Panc1 (cell line): ENCODE measurements at regions not wholly inside any gene's neighbourhood (a gene's known extent, or its start where the extent isn't known, plus 50 kb on each side); places are given as distances from the start of the nearest gene placed in this dataset.

Source experiments
- ATAC-seq: fragments of 200-7000 bp; cut with Tn5 transposase; 2 replicates; pipeline ENCODE4 v1.9.1; 2020; ENCODE audit warnings: mild to moderate bottlenecking, moderate library complexity
- BruUV-seq: library from RNA; stranded (reverse); fragments of 400-500 nt; replicated peaks from 2 replicates; lab custom pipeline; 2021; lab: Mats Ljungman, UMichigan
- CTCF ChIA-PET: fragments of 300-600 bp; sonication (Branson Sonifier 250); formaldehyde crosslinking; loops from one replicate; lab custom pipeline; 2022; ENCODE audit warnings: antibody characterized with exemption; lab: Charles Lee
- POLR2A ChIA-PET: fragments of 300-600 bp; sonication (Branson Sonifier 250); formaldehyde crosslinking; loops from one replicate; lab custom pipeline; 2022; ENCODE audit warnings: antibody characterized with exemption; lab: Charles Lee
- DNase-seq: peaks from one replicate; pipeline ENCODE4 v3.0.0-alpha.2; 2010; ENCODE audit warnings: low read depth, low spot score
- H3K27ac ChIP-seq: 2 replicates; pipeline ENCODE4 v1.5.1; 2011; ENCODE audit warnings: mild to moderate bottlenecking, low read length, inconsistent platforms
- H3K27me3 ChIP-seq: fragments of 200-500 bp; sonication (Bioruptor generic); 2 replicates; pipeline ENCODE4 v1.6.0; 2014; ENCODE audit warnings: low read length, inconsistent platforms; ENCODE audit not compliant: control insufficient read depth, insufficient read depth
- H3K36me3 ChIP-seq: fragments of 200-500 bp; sonication (Bioruptor generic); 2 replicates; pipeline ENCODE4 v1.5.1; 2014; ENCODE audit warnings: inconsistent platforms, mild to moderate bottlenecking, low read length, moderate library complexity; ENCODE audit not compliant: control insufficient read depth, insufficient read depth
- H3K4me1 ChIP-seq: 2 replicates; pipeline ENCODE4 v1.5.1; 2011; ENCODE audit warnings: inconsistent platforms, mild to moderate bottlenecking, low read length, moderate library complexity; ENCODE audit not compliant: control insufficient read depth, insufficient read depth
- H3K4me3 ChIP-seq, 2 experiments: 2 replicates each; pipeline ENCODE4 v1.5.1; 2011 to 2012; ENCODE audit warnings: low read depth in 2 of 2, low read length in 2 of 2, mild to moderate bottlenecking in 2 of 2, inconsistent platforms in 1 of 2, moderate library complexity in 1 of 2
- H3K9me3 ChIP-seq: fragments of 200-500 bp; sonication (Bioruptor generic); 2 replicates; pipeline ENCODE4 v1.5.1; 2014; ENCODE audit warnings: low read depth, mild to moderate bottlenecking, inconsistent platforms, low read length, moderate library complexity; ENCODE audit not compliant: control insufficient read depth, insufficient read depth
- POLR2AphosphoS5 ChIP-seq: IDR thresholded peaks from 2 replicates; pipeline ENCODE4 v1.6.1; 2012; ENCODE audit warnings: mild to moderate bottlenecking, low read depth, low read length, moderate library complexity
- SIN3A ChIP-seq: IDR thresholded peaks from 2 replicates; pipeline ENCODE4 v1.6.1; 2012; ENCODE audit warnings: low read depth, mild to moderate bottlenecking, low read length, moderate library complexity, borderline replicate concordance; ENCODE audit not compliant: insufficient read depth
- TCF7L2 ChIP-seq: IDR thresholded peaks from 2 replicates; pipeline ENCODE4 v1.6.1; 2011; ENCODE audit warnings: mild to moderate bottlenecking, low read depth, low read length, inconsistent platforms
- in situ Hi-C: cut with HindIII; loops from 2 replicates; pipeline ENCODE4 v1.10.0; 2016; ENCODE audit warnings: low sequenced_read_pairs, low pct_unique_long_range_greater_than_20kb
- intact Hi-C: fragments of 100-400 bp; cut with micrococcal nuclease; formaldehyde crosslinking; loops from one replicate; pipeline ENCODE4 v1.10.0; 2022; ENCODE audit not compliant: unreplicated experiment
- TF ChIP-seq, protein P1 (sequence below): fragments of 450-650 bp; IDR thresholded peaks from 2 replicates; pipeline ENCODE4 v1.5.1; 2017; ENCODE audit warnings: mild to moderate bottlenecking
- TF ChIP-seq, protein P2 (sequence below), 2 experiments: IDR thresholded peaks; 2 replicates each; pipeline ENCODE4 v1.6.1; 2011 to 2012; ENCODE audit warnings: low read depth in 2 of 2, control low read depth in 1 of 2, low read length in 1 of 2, mild to moderate bottlenecking in 1 of 2, moderate library complexity in 1 of 2; ENCODE audit not compliant: insufficient read depth in 1 of 2

DNA sequence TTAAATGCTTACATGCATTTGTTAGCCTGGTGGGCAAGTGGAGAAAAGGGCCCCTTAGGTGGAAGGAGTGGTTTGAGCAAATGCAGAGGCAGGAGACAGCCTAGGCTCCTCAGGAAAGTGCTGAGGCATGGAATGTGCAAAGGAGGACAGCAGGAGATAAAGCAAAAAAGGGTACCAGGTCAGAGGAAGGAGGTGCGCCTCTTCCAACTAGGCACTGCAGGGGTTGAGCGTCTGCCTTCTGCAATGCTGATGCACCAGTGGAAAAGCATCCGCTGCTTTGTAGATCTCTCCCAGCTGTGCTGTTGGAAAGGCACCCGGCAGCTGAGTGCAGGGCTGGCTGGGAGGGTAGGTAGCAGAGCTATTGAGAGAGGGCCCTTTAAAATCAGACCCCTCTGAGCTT, 287.0 kb upstream of the XYLT1 start:
- DNase-seq (no peak), ATAC-seq (no peak)
- Histone ChIP-seq H3K9me3 (no peaks in the 10 kb centered on the region), H3K36me3 (no peaks in the 10 kb centered on the region), H3K27me3 (no peaks in the 10 kb centered on the region), H3K4me3 (no peak overlapping the region), H3K4me1 (no peaks in the 10 kb centered on the region), H3K27ac (no peak overlapping the region)
- intact Hi-C loops (no loop called here), in situ Hi-C loops (no loop called here)
- no TSS peak for BruUV-seq
- TF ChIP-seq, protein P1, sequence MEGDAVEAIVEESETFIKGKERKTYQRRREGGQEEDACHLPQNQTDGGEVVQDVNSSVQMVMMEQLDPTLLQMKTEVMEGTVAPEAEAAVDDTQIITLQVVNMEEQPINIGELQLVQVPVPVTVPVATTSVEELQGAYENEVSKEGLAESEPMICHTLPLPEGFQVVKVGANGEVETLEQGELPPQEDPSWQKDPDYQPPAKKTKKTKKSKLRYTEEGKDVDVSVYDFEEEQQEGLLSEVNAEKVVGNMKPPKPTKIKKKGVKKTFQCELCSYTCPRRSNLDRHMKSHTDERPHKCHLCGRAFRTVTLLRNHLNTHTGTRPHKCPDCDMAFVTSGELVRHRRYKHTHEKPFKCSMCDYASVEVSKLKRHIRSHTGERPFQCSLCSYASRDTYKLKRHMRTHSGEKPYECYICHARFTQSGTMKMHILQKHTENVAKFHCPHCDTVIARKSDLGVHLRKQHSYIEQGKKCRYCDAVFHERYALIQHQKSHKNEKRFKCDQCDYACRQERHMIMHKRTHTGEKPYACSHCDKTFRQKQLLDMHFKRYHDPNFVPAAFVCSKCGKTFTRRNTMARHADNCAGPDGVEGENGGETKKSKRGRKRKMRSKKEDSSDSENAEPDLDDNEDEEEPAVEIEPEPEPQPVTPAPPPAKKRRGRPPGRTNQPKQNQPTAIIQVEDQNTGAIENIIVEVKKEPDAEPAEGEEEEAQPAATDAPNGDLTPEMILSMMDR = no peak
- TF ChIP-seq SIN3A = no peak
- TF ChIP-seq, protein P2, sequence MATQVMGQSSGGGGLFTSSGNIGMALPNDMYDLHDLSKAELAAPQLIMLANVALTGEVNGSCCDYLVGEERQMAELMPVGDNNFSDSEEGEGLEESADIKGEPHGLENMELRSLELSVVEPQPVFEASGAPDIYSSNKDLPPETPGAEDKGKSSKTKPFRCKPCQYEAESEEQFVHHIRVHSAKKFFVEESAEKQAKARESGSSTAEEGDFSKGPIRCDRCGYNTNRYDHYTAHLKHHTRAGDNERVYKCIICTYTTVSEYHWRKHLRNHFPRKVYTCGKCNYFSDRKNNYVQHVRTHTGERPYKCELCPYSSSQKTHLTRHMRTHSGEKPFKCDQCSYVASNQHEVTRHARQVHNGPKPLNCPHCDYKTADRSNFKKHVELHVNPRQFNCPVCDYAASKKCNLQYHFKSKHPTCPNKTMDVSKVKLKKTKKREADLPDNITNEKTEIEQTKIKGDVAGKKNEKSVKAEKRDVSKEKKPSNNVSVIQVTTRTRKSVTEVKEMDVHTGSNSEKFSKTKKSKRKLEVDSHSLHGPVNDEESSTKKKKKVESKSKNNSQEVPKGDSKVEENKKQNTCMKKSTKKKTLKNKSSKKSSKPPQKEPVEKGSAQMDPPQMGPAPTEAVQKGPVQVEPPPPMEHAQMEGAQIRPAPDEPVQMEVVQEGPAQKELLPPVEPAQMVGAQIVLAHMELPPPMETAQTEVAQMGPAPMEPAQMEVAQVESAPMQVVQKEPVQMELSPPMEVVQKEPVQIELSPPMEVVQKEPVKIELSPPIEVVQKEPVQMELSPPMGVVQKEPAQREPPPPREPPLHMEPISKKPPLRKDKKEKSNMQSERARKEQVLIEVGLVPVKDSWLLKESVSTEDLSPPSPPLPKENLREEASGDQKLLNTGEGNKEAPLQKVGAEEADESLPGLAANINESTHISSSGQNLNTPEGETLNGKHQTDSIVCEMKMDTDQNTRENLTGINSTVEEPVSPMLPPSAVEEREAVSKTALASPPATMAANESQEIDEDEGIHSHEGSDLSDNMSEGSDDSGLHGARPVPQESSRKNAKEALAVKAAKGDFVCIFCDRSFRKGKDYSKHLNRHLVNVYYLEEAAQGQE (IDR thresholded peaks at IDR 0.05; ENCODE audit: insufficient read depth in 1 of 2, low read depth in 2 of 2, low read length in 1 of 2) = no peak
- no peak for TF ChIP-seq POLR2AphosphoS5
- no peak for TF ChIP-seq TCF7L2
- POLR2A ChIA-PET = no interaction called here
- CTCF ChIA-PET = no interaction called here

DNA sequence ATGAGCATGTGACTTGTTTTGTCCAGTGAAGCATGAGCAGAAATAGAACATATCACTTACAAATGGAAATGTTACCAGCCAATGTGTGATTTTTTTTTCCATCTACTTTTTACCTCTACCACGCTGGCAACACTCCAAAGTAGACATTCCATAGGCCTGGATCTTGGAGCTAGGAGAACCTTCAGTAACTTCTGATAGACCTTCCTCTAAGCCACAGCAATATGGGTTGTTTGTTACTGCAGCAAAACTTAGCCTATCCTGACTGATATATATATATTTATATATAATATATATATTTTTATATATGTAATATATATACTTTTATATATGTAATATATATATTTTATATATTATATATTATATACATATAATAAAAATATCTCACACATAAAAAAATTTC, 284.4 kb upstream of the XYLT1 start:
- intact Hi-C loops (no loop called here), in situ Hi-C loops (no loop called here)
- H3K9me3 ChIP-seq = no peaks in the 10 kb centered on the region
- no peaks in the 10 kb centered on the region for H3K4me1 ChIP-seq
- POLR2A ChIA-PET = no interaction called here
- DNase-seq (no peak), ATAC-seq (no peak)
- CTCF ChIA-PET = no interaction called here
- TF ChIP-seq SIN3A (no peak), POLR2AphosphoS5 (no peak), TCF7L2 (no peak)
- TF ChIP-seq, protein P1 = no peak
- no peaks in the 10 kb centered on the region for H3K36me3 ChIP-seq
- no peaks in the 10 kb centered on the region for H3K27me3 ChIP-seq
- BruUV-seq = no TSS peak
- H3K27ac ChIP-seq = no peak overlapping the region
- no peak overlapping the region for H3K4me3 ChIP-seq
